Inflammatory macrophage treated with lipopolysaccharide for 1 hour (primary cell): ENCODE measurements at regions not wholly inside any gene's neighbourhood (a gene's known extent, or its start where the extent isn't known, plus 50 kb on each side); places are given as distances from the start of the nearest gene placed in this dataset.
"Not testable (repeated sequence)": the region's sequence is repeated elsewhere in the genome, so short reads cannot be mapped to it uniquely, and the experiment has no call there.

Experiments
- DNase-seq, 2 donors: peaks; one replicate each; pipeline ENCODE4 v3.0.0-alpha.2; 2020 to 2022

DNA sequence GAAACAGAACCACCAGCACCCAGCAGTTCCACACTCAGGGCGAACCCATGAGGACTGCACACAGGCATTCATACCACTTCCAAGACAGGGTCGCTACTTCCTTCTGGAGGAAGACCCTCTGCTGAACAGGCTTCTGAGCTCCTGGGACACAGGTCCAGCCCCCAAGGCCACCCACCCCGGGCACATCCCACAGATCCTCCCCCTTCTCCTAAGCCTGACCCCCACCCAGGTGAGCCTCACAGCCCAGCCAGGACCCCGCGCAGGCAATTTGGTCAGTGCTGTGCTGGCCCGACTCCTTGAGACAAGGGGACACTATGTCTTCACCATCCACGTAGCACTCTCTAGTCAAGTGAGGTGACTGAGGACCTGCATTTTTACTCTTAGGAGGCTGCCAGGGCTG is 5382.7 kb upstream of the TPTE start:
- DNase-seq, result not testable (repeated sequence)

GRCh38 chr21:5139528-5139927 is 5381.9 kb upstream of the TPTE start:
- not testable (repeated sequence) for DNase-seq

DNA sequence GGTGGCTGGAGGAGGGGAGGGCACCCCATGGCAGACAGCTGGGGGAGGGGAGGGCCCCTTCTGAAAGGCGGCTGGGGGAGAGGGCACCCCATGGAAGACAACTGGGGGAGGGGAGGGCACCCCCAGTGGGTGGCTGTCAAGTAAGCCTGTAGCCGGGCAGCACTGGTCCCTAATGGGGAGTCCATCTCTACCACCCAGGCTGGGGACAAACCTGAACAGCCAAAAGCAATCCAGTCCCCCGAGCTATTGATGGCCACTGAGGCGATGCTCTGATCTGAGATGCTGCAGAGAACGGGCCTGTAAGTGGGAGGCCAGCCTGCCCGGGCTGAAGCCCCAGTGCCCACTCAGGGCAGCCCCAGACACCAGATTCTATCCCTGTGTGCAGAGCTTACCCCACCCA is 5378.4 kb upstream of the TPTE start:
- DNase-seq, result not testable (repeated sequence)

DNA sequence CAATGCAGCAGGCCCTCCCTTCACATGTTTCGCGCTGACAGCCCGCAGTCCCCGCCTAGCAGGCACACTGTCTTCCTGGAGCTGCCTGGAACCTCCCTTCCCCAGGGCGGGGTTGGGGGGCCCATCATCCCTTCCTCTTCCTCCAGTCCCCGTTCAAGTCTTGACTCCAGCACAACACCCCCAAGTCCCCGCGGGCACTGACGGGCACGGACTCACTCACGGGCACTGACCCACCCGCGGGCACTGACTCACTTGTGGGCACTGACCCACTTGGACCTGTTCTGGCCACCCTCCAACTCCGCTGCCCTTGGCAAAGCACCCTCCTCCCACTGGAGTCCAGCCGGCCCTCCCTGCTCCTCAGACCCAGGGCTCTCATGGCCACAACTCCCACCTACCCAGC is 5376.7 kb upstream of the TPTE start:
- not testable (repeated sequence) for DNase-seq

GRCh38 chr21:5147685-5148084 is 5373.7 kb upstream of the TPTE start:
- DNase-seq, result not testable (repeated sequence)

- DNase-seq, result not testable (repeated sequence)
Measured at GRCh38 chr21:5149222-5149621, 5372.2 kb upstream of the TPTE start.

- not testable (repeated sequence) for DNase-seq
Measured at GRCh38 chr21:5153842-5154640, 5367.3 kb upstream of the TPTE start.

DNA sequence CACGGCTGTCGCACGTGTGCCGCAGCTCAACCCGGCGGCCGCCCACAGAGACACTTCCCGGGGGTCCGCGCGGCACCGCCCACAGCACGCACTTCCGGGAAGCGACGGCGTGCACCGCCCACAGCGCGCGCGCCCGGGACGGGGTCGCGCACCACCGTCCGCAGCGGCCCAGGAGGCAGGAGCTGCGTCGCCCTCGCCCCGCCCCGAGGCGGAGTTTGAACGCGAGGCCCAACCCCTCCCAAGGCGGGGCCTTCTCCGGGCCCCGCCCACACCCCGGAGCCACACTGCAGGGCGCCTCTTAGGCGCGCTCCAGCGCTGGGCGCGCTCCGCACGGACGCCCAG is 5366.8 kb upstream of the TPTE start:
- DNase-seq, result peak; percentile 73 to 81

DNA sequence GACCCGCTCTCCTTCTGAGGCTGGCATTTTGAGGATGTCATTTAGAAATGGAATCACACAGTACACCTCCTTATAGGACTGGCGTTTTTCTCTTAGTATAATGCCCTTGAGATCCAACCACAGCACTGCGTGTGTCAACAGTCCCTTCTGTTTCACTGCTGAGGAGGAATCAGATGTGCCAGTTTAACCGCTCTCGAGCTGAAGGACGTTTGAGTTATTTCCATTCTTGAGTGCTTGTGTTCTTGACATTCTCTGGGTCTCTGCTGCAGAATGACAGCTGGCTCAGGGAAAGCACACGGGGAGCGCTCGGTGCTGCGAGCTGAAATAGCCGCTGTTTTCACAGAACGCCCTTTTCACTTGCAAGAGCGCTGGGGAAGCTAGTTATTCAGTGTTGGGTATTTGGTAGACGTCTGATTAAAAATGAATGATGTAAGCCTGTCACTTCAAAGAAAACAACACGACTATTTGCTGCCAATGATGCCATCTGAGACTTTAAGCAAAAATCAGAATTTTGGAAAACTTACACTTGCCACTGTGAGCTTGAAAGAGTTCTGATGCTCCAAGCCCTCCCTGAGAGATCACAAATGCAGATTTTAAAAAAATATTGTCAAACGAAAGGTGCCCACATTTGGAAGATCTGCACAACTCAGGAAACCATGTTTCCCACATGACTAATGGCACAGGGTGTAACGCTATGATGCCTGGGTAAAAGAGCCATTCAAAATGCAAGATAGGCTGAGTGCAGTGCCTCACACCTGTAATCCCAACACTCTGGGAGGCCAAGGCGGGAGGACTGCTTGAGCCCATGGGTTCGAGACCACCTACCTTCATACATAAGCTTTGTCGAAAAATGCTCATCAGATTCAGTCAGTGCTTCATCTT is 5358.4 kb upstream of the TPTE start:
- not testable (repeated sequence) for DNase-seq

GRCh38 chr21:5165829-5166228 is 5355.6 kb upstream of the TPTE start:
- DNase-seq, result not testable (repeated sequence)
